GM12878 (cell line): ENCODE measurements at regions not wholly inside any gene's neighbourhood (a gene's known extent, or its start where the extent isn't known, plus 50 kb on each side); places are given as distances from the start of the nearest gene placed in this dataset.

Experiments used
- ATAC-seq: fragments of 200-7000 bp; cut with Tn5 transposase; 3 replicates; pipeline ENCODE4 v1.9.1; 2020; ENCODE audit warnings: mild to moderate bottlenecking, moderate library complexity
- BruUV-seq: library from RNA; stranded (reverse); fragments of 400-500 nt; replicated peaks from 2 replicates; lab custom pipeline; 2021; lab: Mats Ljungman, UMichigan
- CTCF ChIA-PET: fragments of 300-600 bp; sonication (Branson Sonifier 250); formaldehyde crosslinking; extraction: SDS; loops from one replicate; lab custom pipeline; 2021; ENCODE audit warnings: inconsistent platforms; lab: Yijun Ruan, JAX
- POLR2A ChIA-PET: fragments of 350-600 bp; formaldehyde crosslinking; extraction: SDS; loops from one replicate; lab custom pipeline; 2021; ENCODE audit warnings: inconsistent platforms; lab: Charles Lee
- RAD21 ChIA-PET: fragments of 300-600 bp; sonication (Branson Sonifier 250); formaldehyde crosslinking; loops from one replicate; lab custom pipeline; 2023; ENCODE audit warnings: antibody characterized with exemption; ENCODE audit not compliant: unreplicated experiment; lab: Charles Lee
- SMC1A ChIA-PET: fragments of 300-600 bp; sonication (Branson Sonifier 250); formaldehyde crosslinking; loops from one replicate; lab custom pipeline; 2023; ENCODE audit not compliant: unreplicated experiment, uncharacterized antibody; lab: Charles Lee
- DNase-seq: peaks from one replicate; pipeline ENCODE4 v3.0.0-alpha.2; 2011; ENCODE audit warnings: low read depth, low spot score
- FAIRE-seq: peaks from 3 replicates; lab custom pipeline; 2011; peaks lifted over from hg19 to GRCh38; lab: Jason Lieb, UNC
- H2AFZ ChIP-seq: 2 replicates; pipeline ENCODE4 v1.6.0; 2011; ENCODE audit warnings: low read depth, low read length, control low read depth; ENCODE audit not compliant: control insufficient read depth
- H3K27ac ChIP-seq: 2 replicates; pipeline ENCODE4 v1.5.1; 2011; ENCODE audit warnings: control low read depth; ENCODE audit not compliant: control insufficient read depth, insufficient read depth
- H3K27me3 ChIP-seq, 2 experiments: replicated peaks in 1 of 2; 2 replicates each; pipeline versions ENCODE4 v1.6.0 to v1.6.1; 2011; ENCODE audit warnings: low read length in 1 of 2; ENCODE audit not compliant: control insufficient read depth in 2 of 2, insufficient read depth in 2 of 2
- H3K36me3 ChIP-seq, 2 experiments: 2 replicates each; pipeline ENCODE4 v1.5.1; 2011; ENCODE audit warnings: low read length in 1 of 2; ENCODE audit not compliant: control insufficient read depth in 2 of 2, insufficient read depth in 2 of 2
- H3K4me1 ChIP-seq: 2 replicates; pipeline ENCODE4 v1.6.1; 2011; ENCODE audit warnings: mild to moderate bottlenecking, low read length, moderate library complexity, mixed read lengths; ENCODE audit not compliant: control insufficient read depth, insufficient read depth
- H3K4me2 ChIP-seq: 2 replicates; pipeline ENCODE4 v1.6.0; 2011; ENCODE audit warnings: control low read depth; ENCODE audit not compliant: control insufficient read depth, insufficient read depth
- H3K4me3 ChIP-seq: fragments of 200-600 bp; sonication (generic); 2 replicates; pipeline ENCODE4 v1.5.1; 2016
- H3K79me2 ChIP-seq: 2 replicates; pipeline ENCODE4 v1.6.0; 2011; ENCODE audit warnings: low read length; ENCODE audit not compliant: control insufficient read depth, insufficient read depth
- H3K9ac ChIP-seq: 2 replicates; pipeline ENCODE4 v1.8.0; 2011; ENCODE audit warnings: low read length, control low read depth, mixed read lengths; ENCODE audit not compliant: control insufficient read depth, insufficient read depth
- H3K9me3 ChIP-seq: replicated peaks from 3 replicates; pipeline ENCODE4 v1.5.1; 2011; ENCODE audit warnings: mild to moderate bottlenecking, low read length; ENCODE audit not compliant: control insufficient read depth, insufficient read depth
- H4K20me1 ChIP-seq: 2 replicates; pipeline ENCODE4 v1.6.0; 2011; ENCODE audit not compliant: control insufficient read depth, insufficient read depth
- ATF3 ChIP-seq: IDR thresholded peaks from 2 replicates; pipeline ENCODE4 v1.6.1; 2011; ENCODE audit warnings: low read depth, mild to moderate bottlenecking, low read length, moderate library complexity, borderline replicate concordance; ENCODE audit errors: extremely low read depth
- CBX3 ChIP-seq: fragments of 200-600 bp; sonication (generic); IDR thresholded peaks from 2 replicates; pipeline ENCODE4 v1.6.1; 2016; ENCODE audit warnings: low read depth, borderline replicate concordance
- CREM ChIP-seq: IDR thresholded peaks from 2 replicates; pipeline ENCODE4 v1.6.1; 2014; ENCODE audit warnings: antibody characterized with exemption, low read depth
- ESRRA ChIP-seq: IDR thresholded peaks from 2 replicates; pipeline ENCODE4 v1.6.1; 2012; ENCODE audit warnings: mild to moderate bottlenecking, low read length, improper control_type of control experiment
- HDAC6 ChIP-seq: fragments of 200-600 bp; sonication (generic); IDR thresholded peaks from one replicate; pipeline ENCODE4 v1.8.0; 2017; ENCODE audit warnings: antibody characterized with exemption; ENCODE audit not compliant: unreplicated experiment
- LARP7 ChIP-seq: fragments of 450-650 bp; IDR thresholded peaks from 2 replicates; pipeline ENCODE4 v1.6.1; 2017; ENCODE audit warnings: mild to moderate bottlenecking
- NFYA ChIP-seq: IDR thresholded peaks from 2 replicates; pipeline ENCODE4 v1.6.1; 2011; ENCODE audit warnings: low read depth, mild to moderate bottlenecking, low read length, improper control_type of control experiment, borderline replicate concordance
- NRF1 ChIP-seq: conservative IDR thresholded peaks from 2 replicates; pipeline ENCODE4 v1.6.1; 2011; ENCODE audit warnings: mild to moderate bottlenecking, low read depth, low read length, improper control_type of control experiment
- PAX5 ChIP-seq: IDR thresholded peaks from 2 replicates; pipeline ENCODE4 v1.6.1; 2011; ENCODE audit warnings: low read depth, low read length, borderline replicate concordance
- RUNX3 ChIP-seq: IDR thresholded peaks from 2 replicates; pipeline ENCODE4 v1.6.1; 2012; ENCODE audit warnings: low read length, inconsistent platforms
- SIX5 ChIP-seq: IDR thresholded peaks from 2 replicates; pipeline ENCODE4 v1.6.1; 2011; ENCODE audit warnings: mild to moderate bottlenecking, low read depth, low read length, moderate library complexity; ENCODE audit not compliant: severe bottlenecking
- SMC3 ChIP-seq: IDR thresholded peaks from 2 replicates; pipeline ENCODE4 v1.6.1; 2011; ENCODE audit warnings: low read length, improper control_type of control experiment, borderline replicate concordance
- USF2 ChIP-seq: IDR thresholded peaks from 2 replicates; pipeline ENCODE4 v1.6.1; 2011; ENCODE audit warnings: low read depth, low read length, improper control_type of control experiment, borderline replicate concordance
- YBX1 ChIP-seq: fragments of 450-650 bp; IDR thresholded peaks from 2 replicates; pipeline ENCODE4 v1.6.1; 2016; ENCODE audit warnings: antibody characterized with exemption
- ZBED1 ChIP-seq: IDR thresholded peaks from 2 replicates; pipeline ENCODE4 v1.6.1; 2016; ENCODE audit warnings: borderline replicate concordance
- in situ Hi-C: fragments of 300-500 bp; cut with MboI; formaldehyde crosslinking; loops from 9 replicates; pipeline ENCODE4 v1.14.3; 2018; ENCODE audit warnings: mixed read lengths
- intact Hi-C: fragments of 100-400 bp; cut with micrococcal nuclease; formaldehyde crosslinking; loops from one replicate; pipeline ENCODE4 v1.14.2; 2022; ENCODE audit not compliant: unreplicated experiment

- CTCF ChIA-PET: no interaction called here
- DNase-seq: no peak
- no TSS peak for BruUV-seq
- FAIRE-seq: no peak
- Histone ChIP-seq H3K4me1 (no peaks in the 10 kb centered on the region), H2AFZ (no peak overlapping the region), H3K27ac (no peak overlapping the region), H3K79me2 (no peaks in the 10 kb centered on the region)
- TF ChIP-seq SMC3 (no peak), ATF3 (no peak), LARP7 (no peak), ZBED1 (no peak), YBX1 (no peak), SIX5 (no peak), CREM (no peak), USF2 (no peak), HDAC6 (no peak), RUNX3 (no peak), NRF1 (no peak), NFYA (no peak), ESRRA (no peak), CBX3 (no peak), PAX5 (no peak)
- TF ChIP-seq, all 136 proteins: peak for 0
- no peak overlapping the region for H3K9ac ChIP-seq
- intact Hi-C loops (no loop called here), in situ Hi-C loops (no loop called here)
- no peaks in the 10 kb centered on the region for H3K9me3 ChIP-seq
- RAD21 ChIA-PET: no interaction called here
- SMC1A ChIA-PET: no interaction called here
- H3K4me2 ChIP-seq: no peak overlapping the region
- no peaks in the 10 kb centered on the region for H3K36me3 ChIP-seq
- ATAC-seq: no peak
- no peaks in the 10 kb centered on the region for H3K27me3 ChIP-seq
- no peaks in the 10 kb centered on the region for H4K20me1 ChIP-seq
- H3K4me3 ChIP-seq: no peak overlapping the region
- POLR2A ChIA-PET: no interaction called here
These were observed 999.0 kb upstream of the ADGRL2 start for GRCh38 chr1:80801695-80802094.
